ENCODE measurements at regions not wholly inside any gene's neighbourhood (a gene's known extent, or its start where the extent isn't known, plus 50 kb on each side); places are given as distances from the start of the nearest gene placed in this dataset.

GRCh38 chr9:78826527-78826926 lies 529.6 kb downstream of the PSAT1 start:
- Histone ChIP-seq H3K4me1 (ENCODE audit: low read length) (peaks cover 3% of the 10 kb centered on the region; the same call in 1 of the 2 replicates), H3F3A (ENCODE audit: insufficient read depth, low read length) (no peaks in the 10 kb centered on the region), H3K9ac (ENCODE audit: low read length) (no peak overlapping the region), H3K27ac (ENCODE audit: low read length) (no peak overlapping the region), H3K79me2 (ENCODE audit: low read length) (no peaks in the 10 kb centered on the region), H3K9me3 (replicated peaks; ENCODE audit: insufficient read depth, low read length) (no peaks in the 10 kb centered on the region), H2AFZ (ENCODE audit: low read length) (no peak overlapping the region), H3K36me3 (replicated peaks; ENCODE audit: insufficient read depth, low read length) (no peaks in the 10 kb centered on the region), H3K27me3 (replicated peaks; ENCODE audit: insufficient read depth, low read length) (no peaks in the 10 kb centered on the region), H3K9me2 (replicated peaks; ENCODE audit: insufficient read depth, low read length) (no peaks in the 10 kb centered on the region), H3K4me3 (ENCODE audit: low read length) (no peak overlapping the region), H3K4me2 (ENCODE audit: low read depth, low read length) (no peak overlapping the region), H4K20me1 (ENCODE audit: insufficient read depth, low read length) (no peaks in the 10 kb centered on the region)
- no peak for DNase-seq
- TF ChIP-seq EZH2 (optimal IDR thresholded peaks at IDR 0.05; ENCODE audit: low read depth, low read length) (no peak), EZH2phosphoT487 (IDR thresholded peaks at IDR 0.05; ENCODE audit: low read length) (no peak), CTCF (IDR thresholded peaks at IDR 0.05; ENCODE audit: low read length) (no peak)

- DNase-seq: no peak
- H3K9me2 ChIP-seq (replicated peaks; ENCODE audit: insufficient read depth, low read length): no peaks in the 10 kb centered on the region
- no peak overlapping the region for H3K4me3 ChIP-seq (ENCODE audit: low read length)
Measured at GRCh38 chr9:78828521-78828920, 531.6 kb downstream of the PSAT1 start.

GRCh38 chr9:78830301-78830700 lies 533.4 kb downstream of the PSAT1 start:
- Histone ChIP-seq H3K9me2 (replicated peaks; ENCODE audit: insufficient read depth, low read length) (no peaks in the 10 kb centered on the region), H3K27me3 (replicated peaks; ENCODE audit: insufficient read depth, low read length) (no peaks in the 10 kb centered on the region), H3K9ac (ENCODE audit: low read length) (no peak overlapping the region), H3K4me3 (ENCODE audit: low read length) (no peak overlapping the region), H3K36me3 (replicated peaks; ENCODE audit: insufficient read depth, low read length) (no peaks in the 10 kb centered on the region), H3K27ac (ENCODE audit: low read length) (no peak overlapping the region), H2AFZ (ENCODE audit: low read length) (no peak overlapping the region), H3K4me1 (ENCODE audit: low read length) (no peaks in the 10 kb centered on the region), H3K79me2 (ENCODE audit: low read length) (no peaks in the 10 kb centered on the region), H4K20me1 (ENCODE audit: insufficient read depth, low read length) (no peaks in the 10 kb centered on the region), H3K9me3 (replicated peaks; ENCODE audit: insufficient read depth, low read length) (no peaks in the 10 kb centered on the region), H3F3A (ENCODE audit: insufficient read depth, low read length) (no peaks in the 10 kb centered on the region), H3K4me2 (ENCODE audit: low read depth, low read length) (no peak overlapping the region)
- no peak for DNase-seq
- TF ChIP-seq EZH2 (optimal IDR thresholded peaks at IDR 0.05; ENCODE audit: low read depth, low read length) (no peak), CTCF (IDR thresholded peaks at IDR 0.05; ENCODE audit: low read length) (no peak), EZH2phosphoT487 (IDR thresholded peaks at IDR 0.05; ENCODE audit: low read length) (no peak)

More at GRCh38 chr9:78828521-78828920, 531.6 kb downstream of the PSAT1 start:
- no peaks in the 10 kb centered on the region for H3K27me3 ChIP-seq (replicated peaks; ENCODE audit: insufficient read depth, low read length)
- no peak overlapping the region for H3K4me2 ChIP-seq (ENCODE audit: low read depth, low read length)
- H3K27ac ChIP-seq (ENCODE audit: low read length): no peak overlapping the region
- H3K4me1 ChIP-seq (ENCODE audit: low read length): no peaks in the 10 kb centered on the region
- H2AFZ ChIP-seq (ENCODE audit: low read length): no peak overlapping the region
- TF ChIP-seq CTCF (IDR thresholded peaks at IDR 0.05; ENCODE audit: low read length) (no peak), EZH2 (optimal IDR thresholded peaks at IDR 0.05; ENCODE audit: low read depth, low read length) (no peak), EZH2phosphoT487 (IDR thresholded peaks at IDR 0.05; ENCODE audit: low read length) (no peak)
- H3F3A ChIP-seq (ENCODE audit: insufficient read depth, low read length): no peaks in the 10 kb centered on the region
- H4K20me1 ChIP-seq (ENCODE audit: insufficient read depth, low read length): no peaks in the 10 kb centered on the region
- no peaks in the 10 kb centered on the region for H3K9me3 ChIP-seq (replicated peaks; ENCODE audit: insufficient read depth, low read length)
- no peaks in the 10 kb centered on the region for H3K79me2 ChIP-seq (ENCODE audit: low read length)
- no peak overlapping the region for H3K9ac ChIP-seq (ENCODE audit: low read length)
- no peaks in the 10 kb centered on the region for H3K36me3 ChIP-seq (replicated peaks; ENCODE audit: insufficient read depth, low read length)
